Activated CD4-positive, alpha-beta T cell treated with anti-CD3 and anti-CD28 coated beads, Interleukin-2, amount 10 ng/mL, durations not matched to agents 7 days and 5 days (primary cell): ENCODE measurements at regions not wholly inside any gene's neighbourhood (a gene's known extent, or its start where the extent isn't known, plus 50 kb on each side); places are given as distances from the start of the nearest gene placed in this dataset.
"Not testable (repeated sequence)": the region's sequence is repeated elsewhere in the genome, so short reads cannot be mapped to it uniquely, and the experiment has no call there.

Source experiments
- CTCF ChIA-PET: fragments of 350-600 bp; sonication (Branson Sonifier 250); formaldehyde crosslinking; loops from one replicate; lab custom pipeline; 2021; ENCODE audit warnings: antibody characterized with exemption; lab: Charles Lee
- POLR2A ChIA-PET: fragments of 350-600 bp; sonication (Branson Sonifier 250); formaldehyde crosslinking; loops from one replicate; lab custom pipeline; 2021; ENCODE audit warnings: antibody characterized with exemption; lab: Charles Lee
- DNase-seq: peaks from one replicate; pipeline ENCODE4 v3.0.0-alpha.2; 2020
- H3K27ac Mint-ChIP-seq: one replicate; pipeline ENCODE4 v1.8.0; 2021; ENCODE audit warnings: mild to moderate bottlenecking, moderate library complexity, mixed read lengths
- H3K27me3 Mint-ChIP-seq: one replicate; pipeline ENCODE4 v1.8.0; 2021; ENCODE audit warnings: mixed read lengths
- H3K36me3 Mint-ChIP-seq: one replicate; pipeline ENCODE4 v1.8.0; 2021; ENCODE audit warnings: low read depth, mixed read lengths
- H3K4me1 Mint-ChIP-seq: one replicate; pipeline ENCODE4 v1.8.0; 2021; ENCODE audit warnings: mixed read lengths
- H3K4me3 Mint-ChIP-seq: one replicate; pipeline ENCODE4 v1.8.0; 2021; ENCODE audit warnings: mild to moderate bottlenecking, moderate library complexity, mixed read lengths
- H3K9me3 Mint-ChIP-seq: one replicate; pipeline ENCODE4 v1.8.0; 2021; ENCODE audit warnings: mixed read lengths

- Mint-ChIP-seq H3K27me3 (no peaks in the 10 kb centered on the region), H3K4me3 (no peak overlapping the region), H3K9me3 (peaks cover 7% of the 10 kb centered on the region), H3K27ac (no peak overlapping the region), H3K4me1 (no peaks in the 10 kb centered on the region), H3K36me3 (no peaks in the 10 kb centered on the region)
- ChIA-PET POLR2A (no interaction called here), CTCF (no interaction called here)
- no peak for DNase-seq
These were observed 192.2 kb upstream of the SPRY2 start for GRCh38 chr13:80533175-80533574.

- Mint-ChIP-seq H3K36me3 (no peaks in the 10 kb centered on the region), H3K4me3 (no peak overlapping the region), H3K9me3 (peaks cover 7% of the 10 kb centered on the region), H3K4me1 (no peaks in the 10 kb centered on the region), H3K27ac (no peak overlapping the region), H3K27me3 (no peaks in the 10 kb centered on the region)
- ChIA-PET POLR2A (no interaction called here), CTCF (no interaction called here)
- DNase-seq = no peak
These were observed 190.0 kb upstream of the SPRY2 start for GRCh38 chr13:80530902-80531301.

DNA sequence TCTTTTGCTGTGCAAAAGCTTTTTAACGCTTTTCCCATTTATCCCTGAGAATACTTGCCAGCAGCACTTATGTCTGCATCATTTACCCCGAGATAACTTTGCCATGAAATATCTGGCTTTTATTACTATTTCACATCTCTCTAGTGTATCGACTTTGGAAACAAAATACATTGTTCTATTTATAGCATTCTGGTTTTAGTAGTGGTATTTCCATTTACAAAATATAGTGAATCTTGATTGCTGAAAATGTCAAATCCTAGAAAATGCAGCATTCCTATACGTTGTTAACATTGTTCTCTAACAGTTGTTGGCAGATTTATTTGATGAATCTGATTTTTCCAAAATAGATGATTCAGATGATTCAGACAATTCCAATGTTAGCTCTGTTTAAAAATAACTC is 189.3 kb upstream of the SPRY2 start:
- Mint-ChIP-seq H3K4me3 (no peak overlapping the region), H3K36me3 (no peaks in the 10 kb centered on the region), H3K9me3 (peaks cover 7% of the 10 kb centered on the region), H3K27me3 (no peaks in the 10 kb centered on the region), H3K27ac (no peak overlapping the region), H3K4me1 (no peaks in the 10 kb centered on the region)
- ChIA-PET CTCF (no interaction called here), POLR2A (no interaction called here)
- no peak for DNase-seq

DNA sequence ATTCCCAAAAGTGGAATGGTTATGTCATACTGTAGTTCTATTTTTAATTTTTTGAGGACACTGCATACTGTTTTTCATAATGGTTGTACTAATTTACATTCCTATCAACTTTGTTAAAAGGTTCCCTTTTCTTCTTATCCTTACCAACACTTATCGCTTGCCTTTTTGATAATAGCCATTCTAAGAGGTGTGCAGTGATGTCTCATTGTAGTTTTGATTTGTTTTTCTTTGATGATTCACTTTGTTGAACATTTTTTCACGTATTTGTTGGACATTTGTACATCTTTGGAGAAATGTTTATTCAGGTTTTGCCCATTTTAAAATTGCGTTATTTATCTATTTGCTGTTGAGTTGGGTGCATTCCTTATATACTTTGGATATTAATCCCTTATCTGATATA is 188.8 kb upstream of the SPRY2 start:
- no peak overlapping the region for H3K4me3 Mint-ChIP-seq

DNA sequence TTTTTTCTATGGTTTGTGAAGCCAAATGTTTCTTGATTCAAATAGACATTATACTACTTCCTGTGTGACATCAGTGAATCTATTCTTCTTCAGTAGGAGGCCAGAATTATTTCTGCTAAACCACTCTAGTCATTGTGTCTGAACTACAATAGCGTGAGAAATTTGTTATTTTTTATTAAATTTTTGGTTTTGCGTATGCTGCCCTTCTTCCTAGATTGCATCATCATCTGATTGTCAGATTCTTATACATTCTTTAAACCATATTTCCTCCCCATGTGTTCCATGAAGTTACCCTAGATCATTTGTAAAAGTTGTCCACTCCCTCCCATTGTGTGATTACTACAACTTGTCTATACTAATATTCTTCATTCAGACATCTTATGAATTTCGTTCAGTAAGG is 187.8 kb upstream of the SPRY2 start:
- Mint-ChIP-seq H3K9me3 (peaks cover 7% of the 10 kb centered on the region), H3K36me3 (no peaks in the 10 kb centered on the region), H3K4me1 (no peaks in the 10 kb centered on the region), H3K4me3 (no peak overlapping the region), H3K27ac (no peak overlapping the region), H3K27me3 (no peaks in the 10 kb centered on the region)
- ChIA-PET POLR2A (no interaction called here), CTCF (no interaction called here)
- no peak for DNase-seq

More for the DNA sequence above, 188.8 kb upstream of the SPRY2 start:
- no peak for DNase-seq
- ChIA-PET POLR2A (no interaction called here), CTCF (no interaction called here)
- Mint-ChIP-seq H3K27ac (no peak overlapping the region), H3K9me3 (peaks cover 7% of the 10 kb centered on the region), H3K36me3 (no peaks in the 10 kb centered on the region), H3K27me3 (no peaks in the 10 kb centered on the region), H3K4me1 (no peaks in the 10 kb centered on the region)

- H3K4me3 Mint-ChIP-seq = no peak overlapping the region
- no peak for DNase-seq
- CTCF ChIA-PET = no interaction called here
- H3K36me3 Mint-ChIP-seq = no peaks in the 10 kb centered on the region
- POLR2A ChIA-PET = no interaction called here
- peaks cover 7% of the 10 kb centered on the region for H3K9me3 Mint-ChIP-seq
- H3K27me3 Mint-ChIP-seq = no peaks in the 10 kb centered on the region
- H3K27ac Mint-ChIP-seq = no peak overlapping the region
- no peaks in the 10 kb centered on the region for H3K4me1 Mint-ChIP-seq
These were observed 186.5 kb upstream of the SPRY2 start for GRCh38 chr13:80527400-80527799.

DNA sequence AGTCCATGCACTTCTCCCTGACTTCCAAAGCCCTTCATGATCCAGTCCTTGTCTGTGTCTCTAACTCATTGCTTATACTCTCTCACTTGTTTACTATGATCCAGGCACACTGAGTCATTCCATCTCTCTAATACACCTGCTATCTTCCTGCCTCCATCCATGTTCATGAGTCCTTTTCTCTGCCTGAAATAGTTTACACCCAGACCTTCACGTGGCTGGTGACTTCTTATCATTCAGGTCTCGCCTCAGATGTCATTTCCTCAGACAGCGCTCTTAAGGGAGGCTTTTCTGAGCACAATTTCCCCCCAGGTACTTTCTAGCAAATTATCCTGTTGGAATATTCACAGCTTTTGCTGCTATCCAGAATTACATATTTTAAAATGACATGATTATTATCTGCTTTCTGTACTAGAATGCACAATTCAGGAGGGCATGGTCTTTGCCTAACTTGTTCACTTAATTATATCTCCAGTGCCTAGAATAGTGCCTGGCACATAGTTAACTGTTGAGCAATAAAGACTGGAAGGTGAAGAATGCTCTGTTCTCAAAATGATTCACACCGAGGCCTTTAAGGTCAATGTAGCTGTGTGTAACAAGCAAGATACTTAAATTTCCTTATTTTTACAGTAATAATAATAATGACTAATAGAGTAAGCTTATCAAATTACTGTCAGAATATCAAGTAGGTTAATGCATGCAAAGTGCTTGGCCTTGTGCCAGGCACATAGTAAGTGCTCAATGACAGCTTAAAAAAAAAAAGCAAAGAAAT is 183.7 kb upstream of the SPRY2 start:
- H3K4me3 Mint-ChIP-seq = no peak overlapping the region
- ChIA-PET POLR2A (no interaction called here), CTCF (no interaction called here)
- H3K36me3 Mint-ChIP-seq = no peaks in the 10 kb centered on the region
- no peaks in the 10 kb centered on the region for H3K27me3 Mint-ChIP-seq
- no peak overlapping the region for H3K27ac Mint-ChIP-seq
- H3K9me3 Mint-ChIP-seq = no peaks in the 10 kb centered on the region
- no peak for DNase-seq
- no peaks in the 10 kb centered on the region for H3K4me1 Mint-ChIP-seq

DNA sequence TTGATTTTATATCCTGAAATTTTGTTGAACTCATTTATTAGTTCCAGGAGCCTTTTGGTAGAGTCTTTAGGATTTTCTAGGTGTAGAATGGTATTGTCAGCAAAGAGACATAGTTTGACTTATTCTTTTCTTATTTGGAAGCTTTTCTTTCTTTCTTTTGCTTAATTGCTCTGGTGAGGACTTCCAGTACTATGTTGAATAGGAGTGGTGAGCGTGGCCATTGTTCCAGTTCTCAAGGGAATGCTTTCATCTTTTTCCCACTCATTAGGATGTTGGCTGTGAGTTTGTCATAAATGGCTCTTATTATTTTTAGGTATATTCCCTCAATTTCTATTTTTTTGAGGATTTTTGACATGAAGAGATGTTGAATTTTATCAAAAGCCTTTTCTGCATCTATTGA is 182.2 kb upstream of the SPRY2 start:
- H3K4me1 Mint-ChIP-seq = no peaks in the 10 kb centered on the region
- no peaks in the 10 kb centered on the region for H3K36me3 Mint-ChIP-seq
- no peaks in the 10 kb centered on the region for H3K9me3 Mint-ChIP-seq
- ChIA-PET POLR2A (no interaction called here), CTCF (no interaction called here)
- H3K27ac Mint-ChIP-seq = no peak overlapping the region
- no peak for DNase-seq
- H3K4me3 Mint-ChIP-seq = no peak overlapping the region
- H3K27me3 Mint-ChIP-seq = no peaks in the 10 kb centered on the region

- CTCF ChIA-PET = not testable (repeated sequence)
These were observed 181.5 kb upstream of the SPRY2 start for GRCh38 chr13:80522463-80522862.

GRCh38 chr13:80516818-80517348 is 176.0 kb upstream of the SPRY2 start:
- H3K27ac Mint-ChIP-seq = peak overlapping the region; percentile 22
- H3K27me3 Mint-ChIP-seq = no peaks in the 10 kb centered on the region
- no peak for DNase-seq
- no peaks in the 10 kb centered on the region for H3K4me1 Mint-ChIP-seq
- peaks cover 8% of the 10 kb centered on the region for H3K9me3 Mint-ChIP-seq
- ChIA-PET POLR2A (no interaction called here), CTCF (no interaction called here)
- H3K36me3 Mint-ChIP-seq = no peaks in the 10 kb centered on the region
- H3K4me3 Mint-ChIP-seq = no peak overlapping the region

More at GRCh38 chr13:80522463-80522862, 181.5 kb upstream of the SPRY2 start:
- POLR2A ChIA-PET, H3K4me1 Mint-ChIP-seq, H3K4me3 Mint-ChIP-seq, H3K27ac Mint-ChIP-seq, DNase-seq, H3K9me3 Mint-ChIP-seq, H3K27me3 Mint-ChIP-seq, H3K36me3 Mint-ChIP-seq: not testable (repeated sequence)

- Mint-ChIP-seq H3K36me3 (no peaks in the 10 kb centered on the region), H3K27me3 (no peaks in the 10 kb centered on the region), H3K27ac (no peak overlapping the region), H3K4me3 (no peak overlapping the region), H3K4me1 (no peaks in the 10 kb centered on the region), H3K9me3 (peaks cover 8% of the 10 kb centered on the region)
- ChIA-PET CTCF (no interaction called here), POLR2A (no interaction called here)
- DNase-seq = no peak
These were observed 174.4 kb upstream of the SPRY2 start for GRCh38 chr13:80515296-80515695.

DNA sequence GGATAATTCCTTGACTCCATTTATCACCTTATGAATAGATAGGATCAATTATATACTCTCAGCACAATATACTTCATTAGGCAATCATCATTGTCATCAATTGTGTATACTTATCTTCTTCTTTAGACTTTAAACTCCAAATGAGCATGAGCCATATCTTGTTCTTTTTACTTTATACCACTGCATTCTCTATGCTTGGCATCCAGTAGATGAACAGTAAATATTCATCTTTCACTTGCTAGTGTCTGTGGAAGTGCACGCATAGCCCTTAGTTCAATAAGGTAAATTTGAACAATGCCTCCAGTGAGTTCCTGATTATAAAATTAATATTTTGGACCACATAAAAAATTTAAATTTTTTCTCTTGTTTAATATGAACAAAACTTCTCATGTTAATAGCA is 172.3 kb upstream of the SPRY2 start:
- Mint-ChIP-seq H3K27ac (no peak overlapping the region), H3K9me3 (peaks cover 8% of the 10 kb centered on the region), H3K36me3 (no peaks in the 10 kb centered on the region), H3K27me3 (no peaks in the 10 kb centered on the region), H3K4me1 (no peaks in the 10 kb centered on the region), H3K4me3 (no peak overlapping the region)
- DNase-seq = no peak
- POLR2A ChIA-PET = interaction anchor here (0.7 kb wide), 1 partner anchor 108 kb away, joined by 5 read pairs; no protein-coding TSS in a partner anchor
- CTCF ChIA-PET = no interaction called here

DNA sequence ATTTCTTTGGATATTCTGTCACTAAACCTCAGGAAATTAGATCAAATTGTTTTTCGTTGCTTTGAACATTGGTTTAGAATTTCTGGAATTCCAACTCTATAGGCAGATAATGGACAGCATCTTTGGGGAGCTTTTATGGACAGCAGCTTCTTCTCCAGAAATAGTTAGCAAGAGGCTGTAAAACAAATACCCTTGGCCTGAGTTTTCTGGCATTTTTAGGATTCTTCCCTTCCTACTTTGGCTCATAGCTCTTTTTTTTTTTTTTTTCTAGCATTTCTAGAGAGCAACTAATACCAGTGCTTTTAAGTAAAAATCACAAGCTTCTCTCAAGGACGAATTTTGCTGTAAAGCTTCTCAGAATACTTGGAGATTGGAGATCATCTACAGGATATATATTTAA is 169.8 kb upstream of the SPRY2 start:
- CTCF ChIA-PET = no interaction called here
- POLR2A ChIA-PET = no interaction called here
- no peak for DNase-seq
- no peaks in the 10 kb centered on the region for H3K36me3 Mint-ChIP-seq
- no peak overlapping the region for H3K4me3 Mint-ChIP-seq
- no peak overlapping the region for H3K27ac Mint-ChIP-seq
- H3K4me1 Mint-ChIP-seq = no peaks in the 10 kb centered on the region
- H3K9me3 Mint-ChIP-seq = peaks cover 4% of the 10 kb centered on the region
- H3K27me3 Mint-ChIP-seq = no peaks in the 10 kb centered on the region

GRCh38 chr13:80509264-80509663 is 168.3 kb upstream of the SPRY2 start:
- ChIA-PET CTCF (no interaction called here), POLR2A (no interaction called here)
- Mint-ChIP-seq H3K4me1 (no peaks in the 10 kb centered on the region), H3K27me3 (no peaks in the 10 kb centered on the region), H3K36me3 (no peaks in the 10 kb centered on the region), H3K9me3 (peaks cover 7% of the 10 kb centered on the region), H3K27ac (no peak overlapping the region), H3K4me3 (no peak overlapping the region)
- no peak for DNase-seq
